ENCODE measurements at regions not wholly inside any gene's neighbourhood (a gene's known extent, or its start where the extent isn't known, plus 50 kb on each side); places are given as distances from the start of the nearest gene placed in this dataset.
"Not testable (repeated sequence)": the region's sequence is repeated elsewhere in the genome, so short reads cannot be mapped to it uniquely, and the experiment has no call there.

GRCh38 chr21:10451274-10451673, 70.1 kb upstream of the TPTE start:
- TF ChIP-seq CTCF (IDR thresholded peaks at IDR 0.05; ENCODE audit: borderline replicate concordance, extremely low read depth, low read length, poor library complexity, severe bottlenecking); EZH2 (IDR thresholded peaks at IDR 0.05; ENCODE audit: borderline replicate concordance, low read depth, low read length, severe bottlenecking): not testable (repeated sequence)
